GM21526 (cell line): ENCODE measurements at regions not wholly inside any gene's neighbourhood (a gene's known extent, or its start where the extent isn't known, plus 50 kb on each side); places are given as distances from the start of the nearest gene placed in this dataset.

Experiments
- ATAC-seq: cut with Tn5 transposase; IDR thresholded peaks from one replicate; pipeline ENCODE4 v1.9.1; 2021; ENCODE audit warnings: moderate library complexity; ENCODE audit not compliant: unreplicated experiment, low FRiP score

DNA sequence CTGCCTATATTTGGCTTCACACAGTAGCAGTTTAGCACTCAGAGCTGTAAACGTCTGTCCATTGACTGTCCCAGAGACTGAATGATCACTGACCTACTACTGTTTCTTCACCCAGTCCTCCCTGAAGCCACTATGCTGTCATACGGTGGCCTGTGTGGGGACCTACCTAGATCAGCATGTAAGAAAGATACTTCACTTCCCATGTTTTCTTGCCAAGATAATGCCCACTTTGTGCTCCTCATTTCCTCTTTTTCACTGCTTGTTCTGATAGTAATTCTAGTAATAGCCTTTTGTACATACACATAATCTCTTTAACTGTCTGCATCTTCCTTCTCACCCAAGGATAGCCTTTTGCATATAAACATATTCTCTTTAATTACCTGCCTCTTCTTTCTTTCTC lies 109.9 kb upstream of the TIAM2 start:
- no peak for ATAC-seq

DNA sequence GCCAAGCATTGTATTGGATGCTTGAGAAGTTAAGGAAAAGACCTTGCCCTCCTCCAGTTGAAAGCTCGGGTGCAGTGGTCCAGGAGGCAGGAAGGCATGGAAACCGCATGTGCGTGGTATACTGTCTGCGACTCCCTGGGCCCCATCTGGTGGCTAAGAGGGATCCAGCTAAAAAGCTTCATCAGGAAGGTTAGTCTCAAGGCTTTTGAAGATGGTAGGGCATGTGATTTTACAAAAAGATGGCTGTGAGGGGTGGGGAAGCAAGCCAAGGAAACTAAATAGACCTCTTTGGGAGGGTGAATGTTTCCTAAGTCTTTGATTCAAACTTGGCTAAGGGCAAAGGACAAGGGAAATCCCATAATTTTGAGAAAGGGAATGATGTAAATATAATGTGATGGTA lies 109.1 kb upstream of the TIAM2 start:
- ATAC-seq = no peak

DNA sequence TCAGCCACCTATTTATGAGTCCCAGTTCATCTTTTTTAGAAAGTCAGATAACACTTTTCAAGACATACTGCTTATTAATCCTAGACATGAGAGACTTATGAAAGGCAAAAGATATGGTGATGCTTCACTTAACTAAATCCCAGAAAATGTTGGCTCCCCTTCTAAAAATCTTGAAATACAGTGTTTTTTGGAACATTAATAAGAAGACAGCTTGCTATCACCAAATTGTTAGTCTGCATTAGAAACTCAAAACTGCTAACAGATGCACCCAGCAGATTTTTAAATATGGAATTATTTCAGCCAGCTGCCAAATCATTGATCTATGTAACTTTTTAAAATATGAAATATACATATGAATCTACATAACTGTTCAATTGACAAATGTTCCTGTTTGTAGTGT lies 108.6 kb upstream of the TIAM2 start:
- no peak for ATAC-seq

GRCh38 chr6:154887051-154887450 lies 108.1 kb upstream of the TIAM2 start:
- no peak for ATAC-seq

DNA sequence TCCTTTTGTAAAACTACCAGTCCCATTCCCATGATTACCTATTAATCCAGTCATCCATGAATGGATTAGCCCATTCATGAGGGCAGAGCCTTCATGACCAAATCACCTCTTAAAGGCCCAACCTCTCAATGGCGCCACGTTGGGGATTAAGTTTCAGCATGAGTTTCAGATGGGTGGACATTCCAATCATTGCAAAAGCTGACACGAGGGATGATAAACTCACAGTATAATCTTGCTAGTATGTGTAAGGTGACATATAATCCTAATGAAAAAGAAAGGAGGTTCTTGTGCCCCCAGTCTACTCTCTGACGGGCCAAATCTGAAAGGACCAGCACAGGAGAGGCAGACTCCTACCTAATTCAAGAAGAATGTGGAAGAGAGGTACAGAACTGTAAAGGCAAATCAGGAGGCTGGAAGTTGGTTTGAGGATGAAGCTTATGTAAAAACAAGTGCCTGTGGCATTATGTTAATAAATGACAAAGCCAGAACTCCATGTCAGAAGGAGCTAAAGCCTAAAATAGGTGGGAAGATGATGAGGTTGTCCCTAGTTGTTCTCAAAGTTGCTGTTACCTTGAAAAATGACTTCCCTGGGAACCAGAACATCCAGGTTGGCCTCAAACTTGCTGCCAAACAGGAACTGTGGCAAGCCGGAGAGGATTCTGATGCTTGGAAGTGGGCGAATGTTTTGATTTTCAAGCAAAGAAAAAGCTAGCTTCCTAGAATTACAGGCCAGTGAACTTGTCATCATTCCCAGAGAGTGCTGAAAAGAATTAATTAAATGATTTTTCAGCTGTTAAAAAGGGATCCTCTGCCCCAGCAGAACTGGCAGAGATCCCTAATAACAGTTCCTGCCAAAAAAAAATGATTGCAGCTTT lies 106.5 kb upstream of the TIAM2 start:
- no peak for ATAC-seq

- ATAC-seq = no peak
Observed at GRCh38 chr6:154890874-154891273, 104.2 kb upstream of the TIAM2 start.

- ATAC-seq = no peak
Observed at GRCh38 chr6:154891901-154892300, 103.2 kb upstream of the TIAM2 start.

GRCh38 chr6:154893917-154894316 lies 101.2 kb upstream of the TIAM2 start:
- no peak for ATAC-seq

DNA sequence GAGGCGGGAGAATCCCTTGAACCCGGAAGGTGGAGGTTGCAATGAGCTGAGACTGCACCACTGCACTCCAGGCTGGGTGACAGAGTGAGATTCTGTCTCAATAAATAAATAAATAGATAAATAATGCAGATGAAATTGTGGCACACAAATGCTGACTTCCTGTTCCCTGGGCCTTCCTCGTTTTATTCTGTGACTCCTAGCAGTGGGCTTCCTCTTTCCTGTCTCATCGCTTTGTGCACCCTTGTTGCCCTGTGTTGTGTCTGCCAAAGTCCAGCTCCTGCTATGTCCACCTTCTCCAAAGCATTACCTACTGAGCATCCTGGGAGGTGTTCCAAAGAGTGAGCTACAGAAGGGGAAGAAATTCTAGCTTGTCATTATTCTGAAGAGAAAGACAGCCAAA lies 100.2 kb upstream of the TIAM2 start:
- ATAC-seq = no peak

DNA sequence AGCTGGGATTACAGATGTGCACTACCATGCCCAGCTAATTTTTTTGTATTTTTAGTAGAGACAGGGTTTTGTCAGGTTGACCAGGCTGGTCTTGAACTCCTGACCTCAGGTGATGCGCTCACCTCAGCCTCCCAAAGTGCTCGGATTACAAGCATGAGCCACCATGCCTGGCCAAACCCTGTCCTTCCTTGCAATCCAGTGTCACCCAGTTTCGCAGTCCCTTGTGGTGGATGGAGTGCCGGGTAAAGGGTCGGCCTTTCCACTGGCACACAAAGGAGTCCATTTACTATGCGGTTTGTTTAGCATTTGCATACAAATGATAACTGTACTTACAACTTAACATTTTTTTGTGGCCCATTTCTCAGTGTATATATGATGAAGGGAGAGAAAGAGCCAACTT lies 99.3 kb upstream of the TIAM2 start:
- ATAC-seq = no peak

GRCh38 chr6:154898821-154899220 lies 96.3 kb upstream of the TIAM2 start:
- no peak for ATAC-seq

- no peak for ATAC-seq
Observed at GRCh38 chr6:154899824-154900463, 95.2 kb upstream of the TIAM2 start.

GRCh38 chr6:154901876-154902552 lies 93.1 kb upstream of the TIAM2 start:
- no peak for ATAC-seq

GRCh38 chr6:154907291-154907690 lies 87.8 kb upstream of the TIAM2 start:
- ATAC-seq = no peak

DNA sequence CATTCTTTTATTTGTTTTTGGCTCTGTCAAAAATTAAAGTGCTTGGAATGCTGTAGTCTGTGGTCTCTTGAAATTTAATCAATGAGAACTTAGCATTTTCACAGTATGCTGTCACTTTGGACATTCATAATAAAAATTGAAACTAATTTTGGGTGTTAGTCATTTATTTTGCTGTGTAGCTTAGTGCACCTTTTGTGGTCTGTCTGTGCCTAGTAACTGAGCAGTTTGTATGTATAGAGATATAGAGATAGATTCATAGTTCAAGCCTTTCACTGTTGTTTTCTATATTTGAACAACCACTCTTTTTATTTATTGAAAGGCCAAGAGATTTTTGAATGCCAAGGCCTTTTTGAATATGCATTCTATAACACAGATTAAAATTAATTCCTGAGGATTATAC lies 86.4 kb upstream of the TIAM2 start:
- no peak for ATAC-seq

GRCh38 chr6:154909311-154909710 lies 85.8 kb upstream of the TIAM2 start:
- ATAC-seq = no peak

GRCh38 chr6:154909821-154910220 lies 85.3 kb upstream of the TIAM2 start:
- ATAC-seq = no peak

GRCh38 chr6:154914288-154914687 lies 80.8 kb upstream of the TIAM2 start:
- no peak for ATAC-seq

- no peak for ATAC-seq
Observed at GRCh38 chr6:154916857-154917256, 78.3 kb upstream of the TIAM2 start.

- ATAC-seq = no peak
Observed at GRCh38 chr6:154917941-154918340, 77.2 kb upstream of the TIAM2 start.

DNA sequence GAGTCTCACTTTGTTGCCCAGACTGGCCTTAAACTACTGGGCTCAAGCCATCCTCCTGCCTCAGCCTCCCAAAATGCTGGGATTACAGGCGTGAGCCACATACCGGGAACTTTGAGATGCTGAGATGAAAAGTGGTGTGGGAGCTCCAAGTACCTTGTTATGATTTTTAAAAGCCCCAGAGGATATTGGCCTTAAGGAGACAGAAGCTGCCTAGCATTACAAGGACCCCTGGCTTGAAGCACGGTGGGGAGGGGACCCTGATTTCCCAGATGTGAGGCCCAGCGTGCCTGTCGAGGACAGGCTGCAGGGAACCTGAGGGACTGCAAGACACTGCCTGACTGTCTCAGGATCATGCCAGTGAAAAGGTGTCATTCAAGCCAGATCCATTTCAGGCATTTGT lies 75.3 kb upstream of the TIAM2 start:
- no peak for ATAC-seq
